NB4 (cell line): ENCODE measurements at regions not wholly inside any gene's neighbourhood (a gene's known extent, or its start where the extent isn't known, plus 50 kb on each side); places are given as distances from the start of the nearest gene placed in this dataset.

ENCODE experiments used
- DNase-seq: peaks from one replicate; pipeline ENCODE4 v3.0.0; 2010; ENCODE audit warnings: low read depth
- H3K4me3 ChIP-seq: one replicate; pipeline ENCODE4 v1.5.1; 2011; ENCODE audit warnings: mild to moderate bottlenecking, low read depth, low read length, moderate library complexity
- MAX ChIP-seq: IDR thresholded peaks from 2 replicates; pipeline ENCODE4 v1.6.1; 2011; ENCODE audit warnings: low read depth, low read length
- MYC ChIP-seq: IDR thresholded peaks from 2 replicates; pipeline ENCODE4 v1.6.1; 2011; ENCODE audit warnings: low read depth, low read length
- POLR2A ChIP-seq: IDR thresholded peaks from 2 replicates; pipeline ENCODE4 v1.6.1; 2011; ENCODE audit warnings: mild to moderate bottlenecking; ENCODE audit not compliant: insufficient read length; ENCODE audit errors: extremely low read depth
- TF ChIP-seq, protein P1 (sequence below): IDR thresholded peaks from one replicate; pipeline ENCODE4 v1.5.1; 2012; ENCODE audit warnings: low read depth, low read length

DNA sequence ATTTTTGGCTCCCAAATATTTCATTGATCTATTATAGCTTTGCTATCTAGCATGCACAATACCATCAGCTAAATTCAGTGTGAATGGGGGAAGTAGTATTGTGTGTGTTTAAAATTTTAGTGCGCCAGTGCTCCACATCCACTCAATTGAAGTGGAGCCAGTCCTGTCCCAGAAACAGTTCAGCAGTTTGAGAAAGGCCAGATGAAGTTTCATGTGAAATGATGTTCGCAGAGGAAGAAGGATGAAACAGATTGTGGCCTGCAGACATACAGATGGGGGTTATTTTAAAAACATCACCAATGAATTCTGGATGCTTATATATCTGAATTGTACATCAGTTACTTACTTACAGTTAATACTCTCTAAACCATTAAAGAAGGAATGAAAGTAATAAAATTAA, 129.4 kb downstream of the SPRY2 start:
- no peak overlapping the region for H3K4me3 ChIP-seq
- TF ChIP-seq MAX, result no peak
- TF ChIP-seq POLR2A, result no peak
- TF ChIP-seq, protein P1, sequence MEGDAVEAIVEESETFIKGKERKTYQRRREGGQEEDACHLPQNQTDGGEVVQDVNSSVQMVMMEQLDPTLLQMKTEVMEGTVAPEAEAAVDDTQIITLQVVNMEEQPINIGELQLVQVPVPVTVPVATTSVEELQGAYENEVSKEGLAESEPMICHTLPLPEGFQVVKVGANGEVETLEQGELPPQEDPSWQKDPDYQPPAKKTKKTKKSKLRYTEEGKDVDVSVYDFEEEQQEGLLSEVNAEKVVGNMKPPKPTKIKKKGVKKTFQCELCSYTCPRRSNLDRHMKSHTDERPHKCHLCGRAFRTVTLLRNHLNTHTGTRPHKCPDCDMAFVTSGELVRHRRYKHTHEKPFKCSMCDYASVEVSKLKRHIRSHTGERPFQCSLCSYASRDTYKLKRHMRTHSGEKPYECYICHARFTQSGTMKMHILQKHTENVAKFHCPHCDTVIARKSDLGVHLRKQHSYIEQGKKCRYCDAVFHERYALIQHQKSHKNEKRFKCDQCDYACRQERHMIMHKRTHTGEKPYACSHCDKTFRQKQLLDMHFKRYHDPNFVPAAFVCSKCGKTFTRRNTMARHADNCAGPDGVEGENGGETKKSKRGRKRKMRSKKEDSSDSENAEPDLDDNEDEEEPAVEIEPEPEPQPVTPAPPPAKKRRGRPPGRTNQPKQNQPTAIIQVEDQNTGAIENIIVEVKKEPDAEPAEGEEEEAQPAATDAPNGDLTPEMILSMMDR, result no peak
- TF ChIP-seq MYC, result no peak
- no peak for DNase-seq

- DNase-seq, result no peak
- no peak overlapping the region for H3K4me3 ChIP-seq
- TF ChIP-seq POLR2A (no peak), MAX (no peak), MYC (no peak)
- TF ChIP-seq, protein P1, result no peak
These were observed 136.3 kb downstream of the SPRY2 start for GRCh38 chr13:80204642-80205041.

DNA sequence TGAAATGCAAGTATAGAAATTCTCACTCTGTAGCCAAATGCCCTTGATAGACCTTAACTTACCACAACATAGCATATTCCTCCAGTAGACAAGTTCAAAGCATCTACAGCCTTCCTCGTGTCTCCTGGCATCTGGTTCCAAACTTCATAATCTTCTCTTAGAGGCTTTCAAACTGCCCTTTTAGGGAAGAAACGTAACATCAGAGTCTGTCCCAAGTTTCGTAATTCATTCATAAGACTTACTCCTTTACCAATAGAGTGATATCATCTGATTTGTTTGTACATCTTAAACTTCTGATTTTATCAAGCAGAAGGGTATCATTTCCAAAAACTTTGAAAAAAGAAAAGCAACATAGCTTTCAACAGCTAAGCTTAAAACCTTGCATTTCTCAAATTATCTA, 137.4 kb downstream of the SPRY2 start:
- DNase-seq, result no peak
- no peak for TF ChIP-seq POLR2A
- no peak overlapping the region for H3K4me3 ChIP-seq

GRCh38 chr13:80201694-80202468, 139.0 kb downstream of the SPRY2 start:
- TF ChIP-seq MYC, result no peak
- TF ChIP-seq, protein P1, result no peak
- no peak for TF ChIP-seq POLR2A
- no peak for TF ChIP-seq MAX
- no peak overlapping the region for H3K4me3 ChIP-seq
- no peak for DNase-seq

- DNase-seq, result no peak
- TF ChIP-seq, protein P1, result no peak
- TF ChIP-seq POLR2A, result no peak
- H3K4me3 ChIP-seq, result no peak overlapping the region
These were observed 141.2 kb downstream of the SPRY2 start for GRCh38 chr13:80199585-80200292.

DNA sequence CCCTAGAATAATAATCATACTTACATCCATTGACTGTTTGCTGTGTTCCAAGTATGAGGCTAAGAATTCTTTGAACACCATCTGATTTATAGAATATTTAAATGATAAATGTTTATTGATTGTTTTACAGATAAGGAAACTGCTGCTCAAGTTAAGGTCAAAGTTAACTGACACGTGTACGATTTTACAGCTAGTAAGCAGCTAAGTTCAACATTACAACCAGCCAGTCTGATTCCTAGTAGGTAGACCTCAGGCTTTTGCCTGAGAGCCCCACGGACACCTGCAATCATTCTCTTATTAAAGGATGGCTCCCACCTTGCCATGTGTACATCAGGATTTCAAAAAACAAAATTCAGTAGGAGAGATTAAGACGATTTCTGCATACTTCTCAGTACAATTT, 141.9 kb downstream of the SPRY2 start:
- DNase-seq, result no peak
- TF ChIP-seq, protein P1, result no peak
- no peak for TF ChIP-seq MYC
- TF ChIP-seq POLR2A, result no peak
- TF ChIP-seq MAX, result no peak
- no peak overlapping the region for H3K4me3 ChIP-seq
